Activated naive CD4-positive, alpha-beta T cell treated with anti-CD3 and anti-CD28 coated beads, Interleukin-2, amount 50 U/mL, for 16 hours (primary cell): ENCODE measurements at regions not wholly inside any gene's neighbourhood (a gene's known extent, or its start where the extent isn't known, plus 50 kb on each side); places are given as distances from the start of the nearest gene placed in this dataset.

Experiments
- DNase-seq: peaks from one replicate; pipeline ENCODE4 v3.0.0-alpha.2; 2020

- DNase-seq, result no peak
Measured at GRCh38 chr11:23973244-23973643, 523.6 kb upstream of the LUZP2 start.

- DNase-seq, result no peak
Measured at GRCh38 chr11:23974051-23974450, 522.8 kb upstream of the LUZP2 start.

- DNase-seq, result no peak
Measured at GRCh38 chr11:23974601-23975000, 522.3 kb upstream of the LUZP2 start.

GRCh38 chr11:23976426-23976825 is 520.4 kb upstream of the LUZP2 start:
- no peak for DNase-seq

- DNase-seq, result no peak
Measured at GRCh38 chr11:23976841-23977271, 520.0 kb upstream of the LUZP2 start.

- no peak for DNase-seq
Measured at GRCh38 chr11:23988381-23989006, 508.4 kb upstream of the LUZP2 start.

GRCh38 chr11:23990346-23991164 is 506.3 kb upstream of the LUZP2 start:
- no peak for DNase-seq

GRCh38 chr11:23991165-23991539 is 505.7 kb upstream of the LUZP2 start:
- DNase-seq, result no peak

GRCh38 chr11:23995891-23996290 is 501.0 kb upstream of the LUZP2 start:
- DNase-seq, result no peak

GRCh38 chr11:23997356-23997755 is 499.5 kb upstream of the LUZP2 start:
- no peak for DNase-seq

- DNase-seq, result no peak
Measured at GRCh38 chr11:24005202-24005876, 491.5 kb upstream of the LUZP2 start.

GRCh38 chr11:24043842-24044241 is 453.0 kb upstream of the LUZP2 start:
- DNase-seq, result no peak

GRCh38 chr11:24046731-24047130 is 450.1 kb upstream of the LUZP2 start:
- no peak for DNase-seq

- DNase-seq, result no peak
Measured at GRCh38 chr11:24056051-24056450, 440.8 kb upstream of the LUZP2 start.

- DNase-seq, result no peak
Measured at GRCh38 chr11:24060125-24060524, 436.7 kb upstream of the LUZP2 start.

- no peak for DNase-seq
Measured at GRCh38 chr11:24064309-24064903, 432.4 kb upstream of the LUZP2 start.

GRCh38 chr11:24068197-24068596 is 428.7 kb upstream of the LUZP2 start:
- DNase-seq, result no peak

- no peak for DNase-seq
Measured at GRCh38 chr11:24070435-24070834, 426.4 kb upstream of the LUZP2 start.

- DNase-seq, result no peak
Measured at GRCh38 chr11:24078018-24078417, 418.8 kb upstream of the LUZP2 start.

GRCh38 chr11:24082241-24082640 is 414.6 kb upstream of the LUZP2 start:
- no peak for DNase-seq

- no peak for DNase-seq
Measured at GRCh38 chr11:24082860-24083259, 414.0 kb upstream of the LUZP2 start.

- no peak for DNase-seq
Measured at GRCh38 chr11:24084956-24085355, 411.9 kb upstream of the LUZP2 start.

GRCh38 chr11:24086921-24087320 is 409.9 kb upstream of the LUZP2 start:
- DNase-seq, result no peak

- no peak for DNase-seq
Measured at GRCh38 chr11:24091594-24091993, 405.3 kb upstream of the LUZP2 start.
